H1 (cell line): ENCODE measurements at regions not wholly inside any gene's neighbourhood (a gene's known extent, or its start where the extent isn't known, plus 50 kb on each side); places are given as distances from the start of the nearest gene placed in this dataset.

Source experiments
- BACH1 ChIP-seq: IDR thresholded peaks from 2 replicates; pipeline ENCODE4 v1.6.1; 2012; ENCODE audit warnings: low read length, improper control_type of control experiment
- CHD2 ChIP-seq: IDR thresholded peaks from 2 replicates; pipeline ENCODE4 v1.6.1; 2012; ENCODE audit warnings: low read length, improper control_type of control experiment
- RBBP5 ChIP-seq: IDR thresholded peaks from 2 replicates; pipeline ENCODE4 v1.7.1; 2012; ENCODE audit warnings: low read depth, mild to moderate bottlenecking, inconsistent platforms, low read length, moderate library complexity, borderline replicate concordance

DNA sequence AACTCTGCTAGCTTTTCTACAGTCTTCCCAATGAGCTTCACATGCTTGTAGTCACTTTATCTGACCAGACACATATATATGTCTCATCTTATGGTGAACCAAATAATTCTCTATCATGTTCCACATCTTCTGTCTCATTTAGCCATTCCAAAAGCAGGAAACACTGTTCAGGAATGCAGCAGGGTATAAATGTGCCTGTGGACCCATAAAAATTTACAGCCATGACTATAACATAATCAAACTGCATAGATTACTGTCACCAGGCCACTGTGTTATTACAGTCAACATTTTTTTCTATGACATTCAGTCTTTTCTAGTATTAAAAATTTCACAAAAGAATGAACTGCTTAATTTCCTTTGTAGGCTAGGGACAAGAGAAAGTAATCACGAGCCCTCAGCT, 170.0 kb upstream of the NPY2R start (continued):
- TF ChIP-seq BACH1 (no peak), RBBP5 (no peak), CHD2 (no peak)
- TF ChIP-seq, all 59 proteins: peak for 0
